ENCODE measurements at regions not wholly inside any gene's neighbourhood (a gene's known extent, or its start where the extent isn't known, plus 50 kb on each side); places are given as distances from the start of the nearest gene placed in this dataset.

GRCh38 chr14:76643887-76644286, 117.4 kb upstream of the VASH1 start:
- TF ChIP-seq POLR2A (IDR thresholded peaks at IDR 0.05) (no peak), CTCF (IDR thresholded peaks at IDR 0.05) (no peak)
